ENCODE measurements at regions not wholly inside any gene's neighbourhood (a gene's known extent, or its start where the extent isn't known, plus 50 kb on each side); places are given as distances from the start of the nearest gene placed in this dataset.
A peak's percentile ranks its signal among the peaks of the same experiment; 100 is the strongest.

- FAIRE-seq = no peak
Measured at GRCh38 chr18:32621034-32621433, 150.4 kb upstream of the GAREM1 start.

- no peak for FAIRE-seq
Measured at GRCh38 chr18:32618546-32618945, 147.9 kb upstream of the GAREM1 start.

GRCh38 chr18:32613821-32614220 is 143.1 kb upstream of the GAREM1 start:
- no peak for FAIRE-seq

- no peak for FAIRE-seq
Measured at GRCh38 chr18:32612651-32613050, 142.0 kb upstream of the GAREM1 start.

- no peak for FAIRE-seq
Measured at GRCh38 chr18:32610176-32610575, 139.5 kb upstream of the GAREM1 start.

- FAIRE-seq = no peak
Measured at GRCh38 chr18:32607816-32608215, 137.1 kb upstream of the GAREM1 start.

GRCh38 chr18:32598144-32598543 is 127.5 kb upstream of the GAREM1 start:
- no peak for FAIRE-seq

- FAIRE-seq = no peak
Measured at GRCh38 chr18:32596501-32596900, 125.8 kb upstream of the GAREM1 start.

- no peak for FAIRE-seq
Measured at GRCh38 chr18:32595832-32596231, 125.2 kb upstream of the GAREM1 start.

GRCh38 chr18:32588191-32588590 is 117.5 kb upstream of the GAREM1 start:
- FAIRE-seq = no peak

- no peak for FAIRE-seq
Measured at GRCh38 chr18:32583431-32583830, 112.7 kb upstream of the GAREM1 start.

- no peak for FAIRE-seq
Measured at GRCh38 chr18:32582455-32582854, 111.8 kb upstream of the GAREM1 start.

GRCh38 chr18:32577561-32577960 is 106.9 kb upstream of the GAREM1 start:
- no peak for FAIRE-seq

GRCh38 chr18:32576296-32576916 is 105.7 kb upstream of the GAREM1 start:
- no peak for FAIRE-seq

- no peak for FAIRE-seq
Measured at GRCh38 chr18:32566960-32567359, 96.3 kb upstream of the GAREM1 start.

GRCh38 chr18:32553640-32554365 is 83.1 kb upstream of the GAREM1 start:
- no peak for FAIRE-seq

GRCh38 chr18:32553174-32553573 is 82.5 kb upstream of the GAREM1 start:
- no peak for FAIRE-seq

GRCh38 chr18:32552421-32553030 is 81.8 kb upstream of the GAREM1 start:
- FAIRE-seq = peak; percentile 14

- no peak for FAIRE-seq
Measured at GRCh38 chr18:32550963-32551362, 80.3 kb upstream of the GAREM1 start.

GRCh38 chr18:32549248-32550110 is 78.8 kb upstream of the GAREM1 start:
- no peak for FAIRE-seq

GRCh38 chr18:32548688-32549087 is 78.0 kb upstream of the GAREM1 start:
- no peak for FAIRE-seq

GRCh38 chr18:32545631-32546030 is 74.9 kb upstream of the GAREM1 start:
- FAIRE-seq = no peak

- FAIRE-seq = no peak
Measured at GRCh38 chr18:32544088-32544487, 73.4 kb upstream of the GAREM1 start.

Measured in A204.1 (cell line).